GM23248 (cell line): ENCODE measurements at regions not wholly inside any gene's neighbourhood (a gene's known extent, or its start where the extent isn't known, plus 50 kb on each side); places are given as distances from the start of the nearest gene placed in this dataset.
"Not testable (repeated sequence)": the region's sequence is repeated elsewhere in the genome, so short reads cannot be mapped to it uniquely, and the experiment has no call there.

ENCODE experiments used
- DNase-seq: peaks from one replicate; pipeline ENCODE4 v3.0.0-alpha.2; 2015
- H2AFZ ChIP-seq: fragments of 200-600 bp; sonication (generic); 2 replicates; pipeline ENCODE4 v1.6.1; 2016; ENCODE audit warnings: antibody characterized with exemption
- H3F3A ChIP-seq: fragments of 200-600 bp; sonication (generic); 2 replicates; pipeline ENCODE4 v1.6.1; 2016; ENCODE audit warnings: mild to moderate bottlenecking, antibody characterized with exemption, mixed run types; ENCODE audit not compliant: insufficient read depth
- H3K27ac ChIP-seq: fragments of 200-600 bp; sonication (generic); 2 replicates; pipeline ENCODE4 v1.5.1; 2016; ENCODE audit warnings: mild to moderate bottlenecking
- H3K27me3 ChIP-seq: fragments of 200-600 bp; sonication (generic); replicated peaks from 2 replicates; pipeline ENCODE4 v1.6.1; 2016; ENCODE audit warnings: mild to moderate bottlenecking; ENCODE audit not compliant: insufficient read depth
- H3K36me3 ChIP-seq: fragments of 200-600 bp; sonication (generic); 2 replicates; pipeline ENCODE4 v1.6.1; 2016; ENCODE audit warnings: low read depth, mild to moderate bottlenecking
- H3K4me1 ChIP-seq: fragments of 200-600 bp; sonication (generic); 2 replicates; pipeline ENCODE4 v1.6.1; 2016; ENCODE audit warnings: mild to moderate bottlenecking; ENCODE audit not compliant: insufficient read depth
- H3K4me2 ChIP-seq: fragments of 200-600 bp; sonication (generic); one replicate; pipeline ENCODE4 v1.6.1; 2016; ENCODE audit warnings: mild to moderate bottlenecking; ENCODE audit not compliant: unreplicated experiment
- H3K4me3 ChIP-seq: fragments of 200-600 bp; sonication (generic); 2 replicates; pipeline ENCODE4 v1.5.1; 2016; ENCODE audit warnings: mild to moderate bottlenecking
- H3K79me2 ChIP-seq: fragments of 200-600 bp; sonication (generic); 2 replicates; pipeline ENCODE4 v1.6.1; 2016; ENCODE audit warnings: mild to moderate bottlenecking; ENCODE audit not compliant: insufficient read depth
- H3K9ac ChIP-seq: fragments of 200-600 bp; sonication (generic); 2 replicates; pipeline ENCODE4 v1.6.1; 2016; ENCODE audit warnings: mild to moderate bottlenecking
- H3K9me2 ChIP-seq: fragments of 200-600 bp; sonication (generic); 2 replicates; pipeline ENCODE4 v1.6.1; 2016; ENCODE audit warnings: mixed run types, mild to moderate bottlenecking, moderate library complexity; ENCODE audit not compliant: insufficient read depth
- H3K9me3 ChIP-seq: fragments of 200-600 bp; sonication (generic); one replicate; pipeline ENCODE4 v1.6.1; 2017; ENCODE audit warnings: low read depth
- H4K20me1 ChIP-seq: fragments of 200-600 bp; sonication (generic); 2 replicates; pipeline ENCODE4 v1.6.0; 2016; ENCODE audit not compliant: insufficient read depth
- EZH2 ChIP-seq: fragments of 200-600 bp; sonication (generic); IDR thresholded peaks from 2 replicates; pipeline ENCODE4 v1.6.1; 2018; ENCODE audit warnings: antibody characterized with exemption, mild to moderate bottlenecking; ENCODE audit not compliant: insufficient read depth, poor library complexity, severe bottlenecking
- EZH2phosphoT487 ChIP-seq: fragments of 200-600 bp; sonication (generic); IDR thresholded peaks from 2 replicates; pipeline ENCODE4 v1.6.1; 2018; ENCODE audit warnings: antibody characterized with exemption, moderate library complexity, mild to moderate bottlenecking, low read depth; ENCODE audit not compliant: insufficient read depth
- WGBS, 2 experiments: methylation state at CpG; one replicate each; pipeline ENCODE4 v1.1.6; 2015 to 2017; ENCODE audit warnings: low lambda C conversion rate in 2 of 2, low coverage in 1 of 2; ENCODE audit errors: missing lambda C conversion rate in 2 of 2; 5-methylcytosine and 5-hydroxymethylcytosine counted together
- in situ Hi-C: fragments of 300-500 bp; cut with MboI; formaldehyde crosslinking; loops from 2 replicates; pipeline ENCODE4 v1.15.0; 2020

DNA sequence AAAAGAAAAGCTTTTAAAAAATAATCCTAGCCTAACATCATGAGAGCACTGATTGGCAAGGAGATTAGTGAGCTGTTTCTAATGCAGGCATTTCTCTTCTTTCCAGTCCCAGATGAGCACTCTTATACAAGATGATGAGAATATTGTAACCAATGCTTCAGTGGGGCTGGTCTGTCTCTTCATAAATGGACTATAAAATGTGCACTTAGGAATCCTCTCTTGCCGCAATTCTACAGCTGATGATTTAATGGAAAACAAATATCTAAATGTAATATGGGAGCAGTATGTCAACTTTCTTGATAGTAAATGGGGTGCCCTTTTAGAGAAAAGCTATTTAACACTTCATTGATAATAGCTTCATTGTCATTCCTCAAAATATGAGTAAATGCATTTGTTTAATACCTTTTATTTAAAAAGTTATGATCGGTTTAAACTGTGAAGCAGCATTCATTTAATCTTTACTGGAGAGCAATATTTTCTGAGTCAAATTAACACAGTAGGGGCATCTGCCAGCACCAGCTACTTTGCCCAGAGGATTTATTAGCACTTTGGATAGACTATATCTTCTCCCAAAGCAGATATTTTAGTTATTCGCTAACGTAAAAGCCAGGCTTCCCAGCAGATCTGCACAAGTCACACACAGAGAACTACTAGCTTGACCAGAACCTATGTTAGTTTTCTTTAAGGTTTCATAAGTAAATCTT lies 985.9 kb downstream of the DIPK2A start:
- DNase-seq: no peak
- H3K36me3 ChIP-seq: no peaks in the 10 kb centered on the region
- no peak overlapping the region for H3K27ac ChIP-seq
- H3K4me3 ChIP-seq: no peak overlapping the region
- no peak overlapping the region for H3K9ac ChIP-seq
- TF ChIP-seq EZH2 (no peak), EZH2phosphoT487 (no peak)
- H3K4me1 ChIP-seq: no peaks in the 10 kb centered on the region
- WGBS, 2 experiments: 10 to 14% methylated on average over 4 of the region's 4 CpGs
- H3K9me2 ChIP-seq: no peaks in the 10 kb centered on the region
- no peak overlapping the region for H3K4me2 ChIP-seq
- in situ Hi-C loops: no loop called here
- no peaks in the 10 kb centered on the region for H3K79me2 ChIP-seq
- H2AFZ ChIP-seq: no peak overlapping the region
- no peaks in the 10 kb centered on the region for H4K20me1 ChIP-seq
- no peaks in the 10 kb centered on the region for H3K9me3 ChIP-seq
- H3F3A ChIP-seq: no peaks in the 10 kb centered on the region
- no peaks in the 10 kb centered on the region for H3K27me3 ChIP-seq

DNA sequence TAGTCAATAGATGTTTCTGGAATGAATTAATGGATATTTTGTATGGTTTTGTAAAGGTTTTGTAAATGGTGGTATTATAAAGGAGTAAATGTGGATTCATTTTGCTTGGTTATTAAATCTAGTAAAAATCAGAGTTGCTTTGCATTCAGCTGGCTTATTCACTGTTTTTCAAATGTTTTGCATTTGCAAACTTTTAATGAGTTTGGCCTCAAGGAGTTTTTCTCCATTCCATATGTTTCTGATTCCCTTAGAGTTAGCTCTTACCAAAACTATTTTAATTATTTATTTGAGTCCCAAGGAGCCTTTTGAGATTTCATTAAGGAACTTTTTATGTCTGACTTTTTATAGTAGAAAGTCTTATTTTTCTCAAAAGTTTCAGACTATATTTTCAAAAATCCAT lies 992.2 kb downstream of the DIPK2A start:
- Histone ChIP-seq H3K9me3 (no peaks in the 10 kb centered on the region), H3K79me2 (no peaks in the 10 kb centered on the region), H3K4me2 (no peak overlapping the region), H3K27me3 (no peaks in the 10 kb centered on the region), H3K4me1 (no peaks in the 10 kb centered on the region), H3K4me3 (no peak overlapping the region), H3K9me2 (no peaks in the 10 kb centered on the region), H3K9ac (no peak overlapping the region), H3F3A (no peaks in the 10 kb centered on the region), H2AFZ (no peak overlapping the region), H3K36me3 (no peaks in the 10 kb centered on the region), H3K27ac (no peak overlapping the region), H4K20me1 (no peaks in the 10 kb centered on the region)
- in situ Hi-C loops: no loop called here
- no peak for DNase-seq
- TF ChIP-seq EZH2phosphoT487: no peak
- TF ChIP-seq EZH2: no peak

DNA sequence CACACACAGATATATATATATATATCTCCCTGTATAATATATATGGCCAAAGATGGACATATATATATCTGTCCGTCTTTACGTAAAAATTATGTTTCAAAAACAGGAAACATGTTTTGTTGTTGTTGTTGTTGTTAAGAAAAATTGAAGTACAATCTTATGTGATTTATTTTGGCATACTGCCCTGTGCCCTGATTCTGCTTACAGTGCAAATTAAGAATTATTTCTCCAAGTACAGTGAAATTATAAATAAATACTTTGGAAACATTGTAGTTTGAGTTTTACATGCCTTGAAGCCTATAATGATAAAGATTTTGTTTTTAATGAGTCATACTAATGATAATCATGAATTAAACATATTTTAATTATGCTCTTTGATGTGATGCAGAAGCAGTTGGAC lies 994.9 kb downstream of the DIPK2A start:
- H3K27me3 ChIP-seq: no peaks in the 10 kb centered on the region
- H3K9me3 ChIP-seq: peaks cover 3% of the 10 kb centered on the region
- H3K79me2 ChIP-seq: no peaks in the 10 kb centered on the region
- TF ChIP-seq EZH2phosphoT487 (no peak), EZH2 (no peak)
- DNase-seq: no peak
- no peak overlapping the region for H3K27ac ChIP-seq
- H3F3A ChIP-seq: no peaks in the 10 kb centered on the region
- 43 to 46% methylated on average over 2 of the region's 2 CpGs for WGBS, 2 experiments
- in situ Hi-C loops: no loop called here
- no peak overlapping the region for H2AFZ ChIP-seq
- H3K4me3 ChIP-seq: no peak overlapping the region
- H4K20me1 ChIP-seq: no peaks in the 10 kb centered on the region
- H3K36me3 ChIP-seq: no peaks in the 10 kb centered on the region
- H3K9ac ChIP-seq: no peak overlapping the region
- H3K4me1 ChIP-seq: no peaks in the 10 kb centered on the region
- no peaks in the 10 kb centered on the region for H3K9me2 ChIP-seq
- no peak overlapping the region for H3K4me2 ChIP-seq

DNA sequence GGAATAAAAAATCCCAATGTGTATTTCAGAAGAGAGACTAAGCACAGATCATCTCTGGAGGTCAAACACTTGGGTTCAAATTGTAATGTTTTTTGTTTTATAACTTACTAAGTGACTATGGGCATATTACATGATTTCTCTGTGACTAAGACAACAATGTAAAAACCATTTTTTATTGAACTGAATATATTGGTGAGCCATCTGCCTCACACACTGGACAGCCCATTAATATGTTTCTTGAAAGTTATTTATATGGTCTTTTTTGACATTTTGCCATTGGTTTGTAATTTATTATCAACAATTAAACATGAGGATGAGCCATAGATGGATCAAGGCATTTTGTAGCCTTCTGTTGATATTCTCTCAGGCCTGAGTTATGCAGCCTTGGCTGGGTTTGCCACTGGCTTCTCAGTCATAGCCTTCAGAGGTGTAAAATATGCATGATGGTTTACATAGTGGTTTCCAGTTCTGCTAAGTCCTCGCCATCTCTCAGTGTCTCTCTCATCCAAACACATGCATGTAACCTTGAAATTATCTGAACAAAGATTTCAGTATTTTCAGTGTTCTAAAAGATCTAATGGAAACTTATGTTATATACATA lies 997.2 kb downstream of the DIPK2A start:
- Histone ChIP-seq H3K9me2 (no peaks in the 10 kb centered on the region), H3K79me2 (no peaks in the 10 kb centered on the region), H3K27me3 (no peaks in the 10 kb centered on the region), H3K9ac (no peak overlapping the region), H4K20me1 (no peaks in the 10 kb centered on the region), H3K36me3 (no peaks in the 10 kb centered on the region), H3K4me3 (no peak overlapping the region), H3K4me2 (no peak overlapping the region), H2AFZ (no peak overlapping the region), H3F3A (no peaks in the 10 kb centered on the region), H3K27ac (no peak overlapping the region), H3K4me1 (no peaks in the 10 kb centered on the region), H3K9me3 (peaks cover 3% of the 10 kb centered on the region)
- in situ Hi-C loops: no loop called here
- no peak for DNase-seq
- no peak for TF ChIP-seq EZH2
- no peak for TF ChIP-seq EZH2phosphoT487
- WGBS, 2 experiments: 28 to 44% methylated on average over 1 of the region's 1 CpG

DNA sequence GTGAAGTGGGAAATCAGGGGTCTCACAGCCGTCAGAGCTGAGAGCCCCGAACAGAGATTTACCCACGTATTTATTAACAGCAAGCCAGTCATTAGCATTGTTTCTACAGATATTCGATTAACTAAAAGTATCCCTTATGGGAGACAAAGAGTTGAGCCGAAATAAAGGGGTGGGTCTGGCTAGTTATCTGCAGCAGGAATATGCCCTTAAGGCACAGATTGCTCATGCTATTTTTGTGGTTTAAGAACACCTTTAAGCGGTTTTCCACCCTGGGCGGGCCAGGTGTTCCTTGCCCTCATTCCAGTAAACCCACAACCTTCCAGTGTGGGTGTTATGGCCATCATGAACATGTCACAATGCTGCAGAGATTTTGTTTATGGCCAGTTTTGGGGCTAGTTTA lies 1012.9 kb downstream of the DIPK2A start:
- 36 to 39% methylated on average over 7 of the region's 7 CpGs for WGBS, 2 experiments
- in situ Hi-C loops, H3K36me3 ChIP-seq: not testable (repeated sequence)

More for the DNA sequence above, 1012.9 kb downstream of the DIPK2A start:
- not testable (repeated sequence) for H4K20me1 ChIP-seq, H3K27me3 ChIP-seq, H3K4me3 ChIP-seq, H2AFZ ChIP-seq, H3K9me3 ChIP-seq, H3K79me2 ChIP-seq, H3K9ac ChIP-seq, H3K9me2 ChIP-seq, H3K4me1 ChIP-seq, H3K4me2 ChIP-seq, DNase-seq, H3K27ac ChIP-seq, H3F3A ChIP-seq
